Superior temporal gyrus (tissue), 1 donor: ENCODE measurements at regions not wholly inside any gene's neighbourhood (a gene's known extent, or its start where the extent isn't known, plus 50 kb on each side); places are given as distances from the start of the nearest gene placed in this dataset.
"Not testable (repeated sequence)": the region's sequence is repeated elsewhere in the genome, so short reads cannot be mapped to it uniquely, and the experiment has no call there.

ENCODE experiments used
- DNase-seq: peaks from one replicate; pipeline ENCODE4 v3.0.0-alpha.2; 2016; ENCODE audit errors: extremely low spot score

DNA sequence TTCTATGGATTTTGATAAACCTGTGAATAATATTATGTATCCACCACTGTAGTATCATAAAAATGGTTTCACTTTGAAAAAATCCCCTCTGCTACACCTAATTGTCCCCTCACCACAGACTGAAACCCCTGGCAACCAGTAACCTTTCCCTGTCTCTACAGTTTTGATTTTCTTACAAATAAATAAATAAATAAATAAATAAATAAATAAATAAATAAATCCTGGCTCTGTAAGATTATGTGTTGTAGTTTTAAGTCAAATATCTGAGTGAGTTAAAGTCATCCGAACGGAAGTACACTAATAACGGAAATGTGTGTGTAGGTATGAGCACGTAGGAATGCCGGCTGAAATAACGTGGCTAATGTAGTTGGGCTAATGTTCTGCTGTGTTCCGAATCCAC is 641.5 kb downstream of the GABRG1 start:
- no peak for DNase-seq

DNA sequence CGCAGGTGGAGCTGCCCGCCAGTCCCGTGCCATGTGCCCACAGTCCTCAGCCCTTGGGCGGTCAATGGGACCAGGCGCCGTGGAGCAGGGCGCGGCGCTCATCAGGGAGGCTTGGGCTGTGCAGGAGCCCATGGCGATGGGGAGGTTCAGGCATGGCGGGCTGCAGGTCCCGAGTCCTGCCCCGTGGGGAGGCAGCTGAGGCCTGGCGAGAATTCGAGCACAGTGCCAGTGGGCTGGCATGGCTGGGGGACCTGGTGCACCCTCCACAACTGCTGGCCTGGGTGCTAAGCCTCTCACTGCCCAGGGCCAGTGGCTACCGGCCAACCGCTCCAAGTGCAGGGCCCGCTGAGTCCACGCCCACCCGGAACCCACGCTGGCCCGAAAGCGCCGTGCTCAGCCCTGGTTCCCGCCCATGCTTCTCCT is 646.5 kb downstream of the GABRG1 start:
- no peak for DNase-seq

DNA sequence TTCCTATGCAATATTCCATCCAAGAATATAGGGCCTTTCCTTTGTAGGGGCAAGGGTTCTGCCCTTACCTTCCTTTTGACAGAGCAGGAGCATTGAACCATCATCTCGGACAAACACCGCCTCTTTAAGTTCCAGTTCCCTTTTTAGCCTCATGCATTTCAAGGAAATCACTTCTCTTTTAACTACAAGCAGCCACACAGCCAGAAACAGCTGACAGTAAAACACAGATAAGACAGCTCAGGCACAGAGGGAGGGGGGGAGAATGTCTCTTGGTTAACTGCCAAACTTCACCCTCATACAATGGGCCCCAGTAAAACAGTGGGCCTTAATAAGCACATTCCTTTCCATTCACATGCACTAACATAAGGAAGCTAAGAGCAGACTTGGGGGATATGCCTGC is 648.3 kb downstream of the GABRG1 start:
- no peak for DNase-seq

DNA sequence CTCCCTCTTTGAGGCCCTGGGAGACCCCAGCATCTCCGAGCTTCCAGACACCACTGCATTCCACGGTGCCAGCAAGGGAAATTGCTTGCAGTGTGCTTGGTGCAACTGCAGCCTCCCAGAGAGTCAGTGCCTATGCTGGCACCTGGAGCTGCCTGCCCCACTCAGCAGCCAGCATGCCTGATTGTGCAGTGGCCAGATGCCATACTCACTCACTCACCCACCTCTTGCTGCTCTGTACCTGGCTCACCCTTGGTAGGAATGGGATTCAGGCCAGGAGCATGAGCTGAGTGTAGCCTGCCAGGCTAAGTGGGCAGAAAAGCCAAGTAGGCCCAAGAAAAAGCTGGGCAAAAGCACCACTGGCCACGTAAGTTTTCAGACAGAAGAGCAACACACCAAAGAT is 651.4 kb downstream of the GABRG1 start:
- DNase-seq, result no peak

DNA sequence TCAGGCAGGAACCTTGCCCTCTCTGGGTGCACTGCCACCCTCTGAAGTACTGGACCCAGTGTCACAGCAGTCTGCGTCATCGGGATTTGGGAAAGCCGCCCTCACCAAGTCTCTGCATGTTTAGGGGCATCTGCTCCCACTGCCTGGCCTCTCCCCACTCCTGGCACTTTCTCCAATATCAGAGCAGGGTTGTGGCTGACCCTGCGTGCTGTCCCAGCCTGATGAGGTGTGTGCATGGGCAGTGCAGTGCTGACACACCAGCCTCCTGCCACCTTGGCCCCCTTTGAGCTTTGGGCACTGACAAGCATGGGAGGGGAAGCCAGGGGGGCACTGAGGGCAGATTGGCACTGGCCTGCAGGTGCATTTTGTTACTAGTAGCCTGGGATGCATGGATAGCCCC is 652.5 kb downstream of the GABRG1 start:
- no peak for DNase-seq

DNA sequence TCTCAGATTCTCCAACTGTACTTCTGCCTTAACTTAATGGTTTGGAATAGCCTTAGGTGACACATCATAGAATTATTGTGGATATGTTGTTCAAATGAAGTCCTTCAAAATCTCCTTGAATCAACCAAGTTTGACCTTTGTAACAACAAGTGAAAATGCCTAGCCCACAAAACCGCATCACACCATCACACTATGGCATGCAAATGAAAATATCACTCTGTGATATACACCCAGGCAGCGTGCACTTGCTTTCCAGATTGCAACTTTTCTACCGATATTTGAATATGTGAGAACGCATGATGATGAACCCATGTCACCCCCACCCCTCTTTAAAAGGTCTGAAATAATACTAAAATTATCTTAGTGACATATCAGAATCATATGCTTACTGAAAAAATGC is 656.7 kb downstream of the GABRG1 start:
- DNase-seq, result no peak

DNA sequence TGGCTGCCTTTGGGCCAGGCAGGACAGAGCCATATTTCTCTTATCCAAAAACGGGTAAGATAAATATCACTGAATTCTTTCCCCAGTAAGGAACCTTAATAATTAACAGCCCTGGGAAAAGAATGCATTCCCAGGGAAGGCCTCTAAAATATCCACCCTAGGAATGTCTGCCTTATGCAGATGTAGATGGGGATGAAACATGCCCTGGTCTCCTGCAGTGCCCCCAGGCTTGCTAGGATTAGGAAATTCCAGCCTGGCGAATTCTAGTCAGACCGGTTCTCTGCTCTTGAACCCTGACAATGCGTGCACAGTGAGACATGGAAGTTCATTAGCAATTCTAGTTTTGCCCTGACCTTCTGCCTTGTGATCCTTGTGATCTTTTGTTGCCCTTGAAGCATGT is 663.7 kb downstream of the GABRG1 start:
- DNase-seq, result not testable (repeated sequence)

DNA sequence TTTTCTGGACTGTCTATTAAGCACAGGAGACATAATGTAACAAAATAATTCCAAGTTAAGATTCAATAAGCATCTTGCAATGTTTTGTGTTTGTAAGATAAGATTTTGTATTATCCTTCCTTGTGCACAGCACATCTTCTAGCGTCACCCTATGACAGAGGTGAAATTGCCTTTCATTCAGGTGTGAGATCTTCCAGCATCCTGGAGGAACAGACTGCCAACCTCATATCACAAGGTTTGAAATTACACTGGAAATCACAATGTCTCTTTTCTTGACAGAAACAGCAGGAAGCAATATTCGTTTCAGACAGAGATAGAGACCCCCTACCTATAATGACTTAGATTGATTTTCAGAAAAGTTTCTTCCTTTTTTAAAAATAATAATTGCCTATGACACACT is 668.6 kb downstream of the GABRG1 start:
- no peak for DNase-seq

DNA sequence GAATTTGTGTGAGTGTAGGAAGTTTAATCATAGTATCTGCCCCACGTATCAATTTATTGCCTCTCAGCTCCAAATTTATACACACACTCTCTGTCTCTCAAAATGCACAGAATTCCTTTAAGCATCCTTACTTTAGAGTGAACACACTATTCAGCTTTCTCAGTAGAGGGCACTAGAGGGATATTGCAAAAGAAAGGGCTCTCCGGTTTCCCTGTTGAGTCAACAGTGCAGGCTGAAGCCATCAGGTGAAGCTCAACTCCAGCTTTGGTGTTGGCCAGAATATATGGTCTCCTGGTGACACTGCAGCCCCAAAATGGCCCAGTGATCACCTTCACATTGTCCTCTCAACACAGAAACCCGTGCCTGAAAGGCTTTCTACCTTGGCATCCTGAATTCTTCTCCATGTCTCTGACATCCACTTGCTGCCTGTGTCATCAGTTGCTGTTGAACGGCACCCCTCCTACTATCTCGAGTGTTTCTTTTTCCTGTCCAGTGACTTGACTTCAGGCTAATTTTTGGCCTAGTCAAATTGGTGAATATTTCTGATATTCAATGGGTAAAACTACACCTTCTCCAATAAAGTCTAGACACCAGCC is 670.5 kb downstream of the GABRG1 start:
- peak; percentile 75 for DNase-seq

DNA sequence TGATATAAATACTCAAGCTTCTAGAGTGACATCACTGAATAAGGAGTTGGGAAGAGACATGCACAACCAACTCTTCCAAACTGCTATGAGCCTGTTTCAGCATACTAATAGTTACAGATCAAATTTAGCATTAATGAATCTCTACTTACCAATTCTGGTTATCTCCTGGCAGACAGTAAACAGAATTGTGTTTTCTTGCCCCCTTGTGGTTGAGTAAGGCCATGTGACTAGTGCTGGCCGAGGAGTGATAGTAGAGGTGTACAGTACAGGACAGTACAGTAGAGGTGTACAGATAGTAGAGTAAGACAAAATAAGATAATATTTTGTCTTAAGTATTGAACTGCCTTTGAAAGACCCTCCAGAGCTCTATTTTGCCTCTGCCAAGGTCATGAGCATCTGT is 681.4 kb downstream of the GABRG1 start:
- no peak for DNase-seq

DNA sequence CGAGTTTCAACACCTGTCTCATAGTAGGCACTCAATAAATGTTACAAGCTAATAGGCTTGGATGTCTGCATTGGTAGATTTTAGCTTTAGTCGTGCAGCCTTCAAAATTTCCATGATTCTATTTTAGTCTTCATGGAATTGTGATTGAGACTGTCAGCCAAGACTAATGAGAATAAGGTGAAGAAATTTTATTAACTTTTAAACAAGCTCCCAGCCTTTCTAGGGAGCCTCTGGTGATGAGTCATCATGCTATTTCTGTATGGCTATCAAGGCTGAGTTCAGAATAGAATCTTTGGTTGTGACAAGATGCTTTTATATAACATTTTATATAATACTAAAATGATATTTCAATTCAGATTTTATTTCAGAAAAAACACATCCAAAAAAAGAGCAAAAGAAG is 685.8 kb downstream of the GABRG1 start:
- peak; percentile 67 for DNase-seq

DNA sequence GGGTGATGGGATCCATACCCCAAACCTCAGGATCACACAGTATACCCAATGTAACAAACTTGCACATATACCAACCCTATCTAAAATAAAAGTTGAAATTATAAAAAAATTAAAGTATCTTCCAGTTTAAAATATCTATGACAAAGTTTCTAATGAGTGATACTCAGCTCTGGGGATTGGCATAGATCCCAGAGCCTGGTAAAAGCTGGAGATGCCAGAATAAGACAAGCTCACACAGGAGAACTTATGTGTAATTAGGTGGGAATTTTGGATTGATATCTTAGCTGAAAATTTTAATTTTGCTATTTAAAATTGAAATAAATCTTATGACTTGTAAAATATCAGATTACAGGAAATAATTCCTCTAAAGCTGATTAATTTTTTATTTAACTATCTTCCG is 686.5 kb downstream of the GABRG1 start:
- no peak for DNase-seq

DNA sequence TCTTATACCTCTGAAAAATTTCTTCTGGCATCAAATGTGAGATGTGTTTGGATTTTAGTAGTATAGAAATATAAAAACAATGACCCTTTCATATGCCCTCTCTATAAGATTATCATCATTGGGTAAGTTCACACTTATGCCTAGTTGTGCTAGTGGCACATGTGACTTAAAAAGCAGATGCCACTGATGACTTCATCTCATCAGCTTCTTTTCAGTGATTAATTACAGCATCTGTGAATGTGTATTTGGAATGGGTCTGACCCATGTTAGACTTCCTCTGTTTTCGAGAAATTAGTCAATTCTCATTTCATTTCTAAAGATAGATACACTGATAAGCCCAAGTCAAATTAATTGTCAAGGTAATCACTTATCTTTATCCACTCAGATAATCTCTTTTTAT is 698.7 kb downstream of the GABRG1 start:
- no peak for DNase-seq

DNA sequence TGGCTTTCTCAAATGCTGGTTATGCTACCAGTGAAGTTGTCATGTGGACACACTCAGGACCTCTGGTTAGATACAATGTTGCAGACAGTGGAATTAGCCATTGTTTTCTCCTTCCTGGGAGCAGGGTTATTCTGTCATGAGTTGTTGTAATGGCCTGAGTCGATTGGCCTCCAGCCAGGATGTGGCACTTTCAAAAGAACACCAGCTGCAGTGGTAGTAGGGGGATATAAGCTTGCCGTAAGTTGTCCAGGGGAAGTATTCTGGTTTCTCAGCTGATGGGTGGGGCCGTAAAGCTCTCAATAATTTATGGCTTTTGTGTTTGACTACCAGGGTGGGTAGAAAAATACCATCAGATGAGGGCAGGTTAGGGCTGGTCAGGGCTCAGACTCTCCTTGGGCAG is 697.5 kb upstream of the GNPDA2 start:
- DNase-seq, result no peak

DNA sequence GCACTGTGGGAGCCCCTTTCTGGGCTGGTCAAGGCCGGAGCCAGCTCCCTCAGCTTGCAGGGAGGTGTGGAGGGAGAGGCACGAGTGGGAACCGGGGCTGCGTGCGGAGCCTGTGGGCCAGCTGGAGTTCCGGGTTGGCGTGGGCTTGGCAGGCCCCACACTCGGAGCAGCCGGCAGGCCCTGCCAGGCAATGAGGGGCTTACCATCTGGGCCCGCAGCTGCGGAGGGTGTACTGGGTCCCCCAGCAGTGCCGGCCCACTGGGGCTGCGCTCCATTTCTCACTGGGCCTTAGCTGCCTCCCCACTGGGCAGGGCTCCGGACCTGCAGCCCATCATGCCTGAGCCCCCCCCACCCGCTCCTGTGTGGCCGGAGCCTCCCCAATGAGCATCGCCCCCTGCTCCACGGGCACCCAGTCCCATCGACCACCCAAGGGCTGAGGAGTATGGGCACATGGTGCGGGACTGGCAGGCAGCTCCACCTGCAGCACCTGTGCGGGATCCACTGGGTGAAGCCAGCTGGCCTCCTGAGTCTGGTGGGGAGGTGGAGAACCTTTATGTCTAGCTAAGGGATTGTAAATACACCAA is 693.8 kb upstream of the GNPDA2 start:
- not testable (repeated sequence) for DNase-seq

DNA sequence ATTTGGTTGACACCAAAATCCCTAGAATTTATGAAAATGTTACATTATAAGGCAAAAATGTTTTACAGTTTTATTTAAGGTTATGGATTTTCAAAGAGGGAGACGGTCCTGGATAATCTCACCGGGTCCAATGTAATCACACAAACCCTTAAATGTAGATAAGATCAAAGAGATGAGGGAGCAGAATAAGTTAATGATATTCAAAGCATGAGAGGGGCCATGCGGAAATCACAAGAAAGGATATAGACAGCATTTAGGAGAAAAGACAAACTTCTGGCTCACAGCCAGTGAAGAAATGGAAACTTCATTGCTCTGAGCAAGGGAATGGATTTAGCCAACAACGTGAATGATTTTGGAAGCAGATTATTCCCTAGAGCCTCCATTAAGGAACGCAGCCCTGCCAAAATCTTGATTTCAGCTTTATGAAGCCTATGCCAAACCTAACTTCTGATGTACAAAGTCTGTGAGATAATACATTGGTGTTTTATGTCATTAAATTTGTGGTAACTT is 684.4 kb upstream of the GNPDA2 start:
- DNase-seq, result no peak

DNA sequence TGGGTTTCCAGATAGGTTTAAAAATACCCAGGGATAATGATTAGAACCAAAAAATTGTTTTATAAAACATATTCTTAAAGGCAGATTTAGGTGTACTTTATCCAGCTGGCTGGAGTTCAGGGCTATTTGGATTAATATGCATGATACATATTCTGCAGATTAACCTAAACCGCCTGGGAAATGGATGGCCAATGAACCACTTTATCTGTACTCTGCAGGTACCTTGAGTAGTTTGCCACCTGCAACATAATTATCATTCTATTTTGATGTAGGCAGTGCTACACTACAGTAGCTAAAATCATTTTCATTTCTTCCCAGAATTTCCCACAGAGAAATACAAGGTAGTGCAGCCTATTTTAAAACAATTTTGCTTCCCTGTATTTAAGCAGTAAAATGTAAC is 683.2 kb upstream of the GNPDA2 start:
- no peak for DNase-seq

DNA sequence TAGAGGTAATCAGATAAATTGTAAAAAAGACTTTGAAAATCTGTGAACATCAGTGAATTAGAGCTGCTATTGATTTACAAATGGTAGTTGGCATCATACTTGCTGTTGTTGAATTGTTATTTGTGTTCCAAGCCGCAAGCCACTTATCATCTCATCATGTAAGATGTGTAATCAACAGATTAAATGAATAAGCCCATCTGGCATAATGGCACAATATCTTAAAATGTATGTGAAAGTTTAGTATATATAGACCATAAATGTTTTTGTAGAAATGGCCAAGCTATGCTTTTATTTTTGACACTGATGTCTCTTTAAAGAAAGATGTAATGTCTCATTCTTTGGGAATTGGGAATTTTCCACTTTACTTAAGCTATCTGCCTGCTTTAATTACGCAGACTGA is 682.6 kb upstream of the GNPDA2 start:
- DNase-seq, result no peak

DNA sequence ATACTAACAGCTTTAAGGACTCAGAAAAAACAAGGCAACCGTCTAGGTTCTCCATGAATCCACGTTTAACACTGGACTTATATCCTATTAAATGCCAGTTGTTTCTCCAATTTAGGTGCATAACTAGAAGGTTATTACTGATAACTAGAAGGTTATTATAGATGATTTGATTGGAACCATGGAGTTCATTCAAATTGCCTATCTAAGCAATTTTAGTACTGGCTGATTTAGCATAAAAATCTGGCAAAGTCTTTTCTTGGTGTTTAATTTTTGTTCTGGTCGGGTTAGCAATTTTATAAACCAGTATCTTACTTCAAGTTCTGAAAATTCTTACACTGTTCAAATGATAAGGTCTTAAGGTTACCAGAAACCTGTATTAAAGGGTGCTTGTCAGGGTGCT is 672.8 kb upstream of the GNPDA2 start:
- no peak for DNase-seq

DNA sequence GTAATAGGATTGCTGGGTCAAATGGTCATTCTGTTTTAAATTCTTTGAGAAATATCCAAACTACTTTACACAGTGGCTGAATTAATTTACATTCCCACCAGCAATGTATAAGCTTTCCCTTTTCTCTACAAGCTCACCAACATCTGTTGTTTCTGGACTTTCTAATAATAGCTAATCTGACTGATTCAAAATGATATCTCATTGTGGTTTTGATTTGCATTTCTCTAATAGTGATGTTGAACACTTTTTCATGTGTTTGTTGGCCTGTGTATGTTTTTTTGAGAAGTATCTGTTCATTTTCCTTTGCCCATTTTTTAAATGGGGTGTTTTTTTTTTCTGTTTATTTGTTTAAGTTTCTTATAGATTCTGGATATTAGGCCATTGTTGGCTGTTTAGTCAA is 659.0 kb upstream of the GNPDA2 start:
- DNase-seq, result no peak

DNA sequence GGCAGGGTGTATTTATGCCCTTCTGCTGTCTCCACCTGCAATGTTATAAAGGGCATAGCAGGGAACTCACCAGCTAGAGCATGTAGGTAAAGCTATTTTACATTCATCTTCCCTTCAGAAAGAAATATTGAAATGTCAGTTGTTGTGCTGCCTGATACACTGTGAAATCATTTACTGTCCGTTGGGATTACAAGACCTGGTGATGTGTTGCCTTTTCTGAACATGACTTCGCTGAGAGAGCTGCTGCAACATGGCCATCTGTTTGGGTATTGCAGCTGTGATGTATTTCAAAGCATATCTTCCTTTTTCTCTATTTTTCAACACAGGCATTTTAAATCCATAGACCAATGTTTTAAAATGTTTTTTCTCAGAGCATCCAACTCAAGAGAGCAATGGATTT is 644.1 kb upstream of the GNPDA2 start:
- no peak for DNase-seq

DNA sequence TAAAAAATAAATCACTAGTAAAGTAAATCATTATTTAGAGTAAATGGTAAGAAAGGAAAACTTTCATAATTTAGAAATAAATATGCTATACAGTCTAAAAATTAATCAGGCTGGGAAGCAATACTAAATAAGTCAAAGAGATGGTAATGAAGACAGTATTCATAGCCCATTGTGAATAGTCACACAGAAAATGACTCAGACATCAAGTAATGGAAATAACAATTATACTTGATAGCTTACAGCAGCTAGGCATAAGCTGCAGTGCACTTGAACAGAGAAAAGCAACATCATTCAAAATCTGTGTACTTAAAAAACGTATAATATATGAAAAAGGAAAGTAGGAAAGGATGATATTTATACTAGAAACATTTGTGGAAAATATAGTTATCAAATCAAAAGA is 642.5 kb upstream of the GNPDA2 start:
- DNase-seq, result no peak

DNA sequence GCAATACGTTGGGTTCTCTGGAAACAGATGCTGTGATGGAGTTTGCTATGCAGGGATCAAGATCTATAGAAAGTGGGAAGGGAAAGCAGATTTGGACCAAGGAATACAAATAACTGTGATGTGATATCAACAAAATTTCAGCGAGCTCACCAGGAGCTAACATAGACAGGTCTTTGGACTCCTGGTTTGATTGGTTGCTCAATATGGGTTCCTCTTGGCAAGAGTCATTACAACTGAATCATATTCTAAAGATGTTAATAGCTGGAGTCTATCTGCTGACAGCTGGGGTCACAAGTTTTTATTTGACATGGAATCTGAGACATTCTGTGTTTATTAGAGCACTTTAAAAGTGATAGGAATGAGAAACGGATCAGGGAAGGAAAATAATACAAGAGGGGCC is 637.6 kb upstream of the GNPDA2 start:
- no peak for DNase-seq
